ENCODE measurements at regions not wholly inside any gene's neighbourhood (a gene's known extent, or its start where the extent isn't known, plus 50 kb on each side); places are given as distances from the start of the nearest gene placed in this dataset.

DNA sequence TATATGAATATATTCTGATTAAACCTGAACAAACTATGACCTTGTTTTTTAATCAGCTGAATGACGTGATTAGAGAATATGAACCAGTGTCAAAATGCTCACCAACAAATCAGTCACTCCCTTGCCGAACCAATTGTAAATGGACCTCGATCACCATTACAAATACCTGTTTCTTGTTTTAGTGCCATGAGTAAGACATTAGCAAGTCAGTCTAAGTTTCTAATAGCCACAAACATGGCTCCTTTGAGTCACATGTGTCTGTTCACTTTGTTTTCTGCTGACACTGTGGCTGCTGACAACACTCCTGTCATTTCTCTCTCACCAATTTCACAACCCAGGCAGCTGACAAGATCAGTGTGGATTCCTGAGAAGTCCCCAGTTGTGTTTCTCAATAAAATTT lies 286.2 kb upstream of the MDGA2 start:
- H3K4me3 ChIP-seq (ENCODE audit: low read depth, low read length): no peak overlapping the region
- TF ChIP-seq, protein P1, sequence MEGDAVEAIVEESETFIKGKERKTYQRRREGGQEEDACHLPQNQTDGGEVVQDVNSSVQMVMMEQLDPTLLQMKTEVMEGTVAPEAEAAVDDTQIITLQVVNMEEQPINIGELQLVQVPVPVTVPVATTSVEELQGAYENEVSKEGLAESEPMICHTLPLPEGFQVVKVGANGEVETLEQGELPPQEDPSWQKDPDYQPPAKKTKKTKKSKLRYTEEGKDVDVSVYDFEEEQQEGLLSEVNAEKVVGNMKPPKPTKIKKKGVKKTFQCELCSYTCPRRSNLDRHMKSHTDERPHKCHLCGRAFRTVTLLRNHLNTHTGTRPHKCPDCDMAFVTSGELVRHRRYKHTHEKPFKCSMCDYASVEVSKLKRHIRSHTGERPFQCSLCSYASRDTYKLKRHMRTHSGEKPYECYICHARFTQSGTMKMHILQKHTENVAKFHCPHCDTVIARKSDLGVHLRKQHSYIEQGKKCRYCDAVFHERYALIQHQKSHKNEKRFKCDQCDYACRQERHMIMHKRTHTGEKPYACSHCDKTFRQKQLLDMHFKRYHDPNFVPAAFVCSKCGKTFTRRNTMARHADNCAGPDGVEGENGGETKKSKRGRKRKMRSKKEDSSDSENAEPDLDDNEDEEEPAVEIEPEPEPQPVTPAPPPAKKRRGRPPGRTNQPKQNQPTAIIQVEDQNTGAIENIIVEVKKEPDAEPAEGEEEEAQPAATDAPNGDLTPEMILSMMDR (IDR thresholded peaks at IDR 0.05; ENCODE audit: insufficient read depth, low read depth, low read length): no peak

DNA sequence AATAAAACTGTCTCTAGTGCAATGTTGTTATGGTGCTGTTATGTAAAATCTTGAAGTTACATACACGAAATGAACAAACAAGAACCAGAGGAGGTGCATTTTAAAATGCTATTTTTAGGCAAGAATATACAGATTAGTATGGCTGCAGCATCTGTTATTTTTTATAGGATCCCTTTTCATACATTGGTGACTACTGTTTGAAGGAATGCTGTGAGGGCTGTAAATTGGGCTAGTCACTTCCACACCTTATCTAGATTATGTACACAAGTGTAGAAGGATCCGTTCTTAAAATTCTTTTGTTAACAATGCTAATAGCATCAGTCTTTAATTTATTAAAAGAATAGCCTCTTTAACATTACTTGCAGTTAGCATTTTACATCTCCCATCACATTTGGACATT lies 284.3 kb upstream of the MDGA2 start:
- TF ChIP-seq, protein P1 (IDR thresholded peaks at IDR 0.05; ENCODE audit: insufficient read depth, low read depth, low read length): no peak
- H3K4me3 ChIP-seq (ENCODE audit: low read depth, low read length): no peak overlapping the region
- peak; percentile 77 for DNase-seq (ENCODE audit: low read depth)

More for the DNA sequence above, 286.2 kb upstream of the MDGA2 start:
- DNase-seq (ENCODE audit: low read depth): no peak

DNA sequence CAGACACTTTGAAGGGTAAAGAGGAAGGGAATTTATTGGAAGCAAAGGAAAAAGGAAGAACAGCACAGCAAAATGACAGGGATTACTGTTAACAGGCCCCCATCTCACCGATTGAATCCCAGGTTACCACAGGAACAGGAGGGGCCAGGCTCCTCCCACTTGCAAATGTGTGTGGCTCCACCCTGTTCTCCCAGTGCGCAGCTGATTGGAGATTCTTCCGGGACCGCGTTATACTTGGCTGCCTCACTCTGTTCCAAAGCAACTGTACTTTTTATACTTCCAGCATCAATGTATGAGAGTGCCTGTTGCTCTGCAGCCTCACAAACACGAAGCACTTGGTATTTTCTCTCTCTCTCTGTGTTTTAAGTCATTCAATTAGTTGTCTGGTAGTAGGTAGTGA lies 273.6 kb upstream of the MDGA2 start:
- no peak overlapping the region for H3K4me3 ChIP-seq (ENCODE audit: low read depth, low read length)
- TF ChIP-seq, protein P1 (IDR thresholded peaks at IDR 0.05; ENCODE audit: insufficient read depth, low read depth, low read length): no peak
- no peak for DNase-seq (ENCODE audit: low read depth)

DNA sequence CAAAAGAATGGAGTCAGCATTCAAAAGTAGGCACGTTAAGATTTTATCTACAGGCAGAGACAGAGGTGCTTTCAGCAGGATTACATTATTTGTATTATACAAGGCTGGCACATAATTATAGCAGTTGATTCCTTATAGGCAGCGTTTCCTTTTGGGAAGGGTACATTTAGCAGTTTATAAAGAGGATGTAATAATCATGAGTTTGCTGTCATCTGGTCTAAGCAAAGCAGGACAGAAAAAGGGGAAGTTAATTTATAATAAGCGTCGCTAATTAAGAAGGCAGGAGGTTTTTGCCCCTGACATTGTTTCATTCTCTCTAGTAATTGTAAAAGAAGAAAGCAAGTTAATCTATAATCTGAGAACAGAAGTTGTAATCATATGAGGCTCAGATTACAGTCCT lies 259.9 kb upstream of the MDGA2 start:
- DNase-seq (ENCODE audit: low read depth): no peak
- H3K4me3 ChIP-seq (ENCODE audit: low read depth, low read length): no peak overlapping the region
- TF ChIP-seq, protein P1 (IDR thresholded peaks at IDR 0.05; ENCODE audit: insufficient read depth, low read depth, low read length): no peak

DNA sequence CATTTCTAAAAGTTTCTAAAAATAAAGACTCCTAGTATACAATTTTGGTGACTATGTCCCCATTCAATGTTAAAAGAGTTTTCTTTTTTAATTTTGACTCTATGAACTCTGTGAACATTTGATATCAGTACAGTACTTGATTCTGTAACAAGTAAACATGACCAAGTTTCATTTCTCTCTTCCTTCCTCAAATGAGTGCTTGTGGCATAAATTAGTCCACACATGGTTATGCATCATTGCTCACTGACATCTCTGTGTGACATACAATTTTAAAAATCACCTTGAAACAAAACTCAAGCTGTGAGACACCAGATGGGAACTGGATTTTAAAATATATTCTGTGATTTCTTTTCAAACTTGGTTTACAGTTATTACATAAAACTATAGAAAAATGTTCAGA lies 253.9 kb upstream of the MDGA2 start:
- no peak for DNase-seq (ENCODE audit: low read depth)
- TF ChIP-seq, protein P1 (IDR thresholded peaks at IDR 0.05; ENCODE audit: insufficient read depth, low read depth, low read length): no peak
- H3K4me3 ChIP-seq (ENCODE audit: low read depth, low read length): no peak overlapping the region

DNA sequence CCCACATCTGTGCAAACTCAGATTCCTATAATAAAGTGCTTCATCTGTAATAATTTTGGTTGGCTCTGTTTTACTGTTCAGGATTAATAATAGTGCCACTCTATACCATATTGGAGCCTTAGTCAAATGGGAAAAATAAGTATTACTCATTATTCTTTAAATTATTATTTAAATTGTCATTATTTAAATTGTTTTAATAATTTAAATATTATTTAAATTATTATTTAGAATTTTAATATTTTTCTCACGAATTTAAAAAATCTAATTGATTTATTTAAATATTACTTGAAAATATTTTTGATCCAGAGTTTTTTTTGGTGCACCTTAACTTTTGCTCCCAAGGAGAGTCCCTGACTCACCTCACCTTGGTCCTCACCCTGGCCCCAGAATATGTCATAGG lies 245.7 kb upstream of the MDGA2 start:
- TF ChIP-seq, protein P1 (IDR thresholded peaks at IDR 0.05; ENCODE audit: insufficient read depth, low read depth, low read length): no peak
- DNase-seq (ENCODE audit: low read depth): no peak

DNA sequence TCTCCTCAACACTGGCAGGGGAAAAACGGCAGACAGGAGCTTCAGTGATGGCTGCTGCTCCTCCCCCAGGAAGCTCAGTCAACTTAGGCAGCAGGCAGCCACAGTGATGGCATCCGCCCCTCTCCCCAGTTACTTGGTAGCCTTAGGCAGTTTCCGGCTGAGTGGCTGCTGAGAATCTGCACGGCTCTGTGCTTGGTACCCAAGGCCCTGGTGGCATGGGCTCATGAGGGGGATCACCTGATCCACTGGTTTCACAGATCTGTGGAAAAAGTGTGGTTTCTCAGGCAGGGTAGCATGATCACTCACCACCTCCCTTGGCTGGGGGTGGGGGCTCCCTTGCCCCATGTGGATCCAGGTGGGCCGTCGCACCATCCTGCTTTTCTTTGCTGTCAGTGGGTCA lies 244.6 kb upstream of the MDGA2 start:
- no peak overlapping the region for H3K4me3 ChIP-seq (ENCODE audit: low read depth, low read length)
- DNase-seq (ENCODE audit: low read depth): no peak
- TF ChIP-seq, protein P1 (IDR thresholded peaks at IDR 0.05; ENCODE audit: insufficient read depth, low read depth, low read length): no peak

More for the DNA sequence above, 245.7 kb upstream of the MDGA2 start:
- no peak overlapping the region for H3K4me3 ChIP-seq (ENCODE audit: low read depth, low read length)

Measured in fibroblast of villous mesenchyme (primary cell).